ENCODE measurements at regions not wholly inside any gene's neighbourhood (a gene's known extent, or its start where the extent isn't known, plus 50 kb on each side); places are given as distances from the start of the nearest gene placed in this dataset.

GRCh38 chr5:98085593-98085992 is 687.9 kb upstream of the RGMB start:
- no peak for DNase-seq

- no peak for DNase-seq
Measured at GRCh38 chr5:98095072-98095471, 678.4 kb upstream of the RGMB start.

GRCh38 chr5:98096155-98096554 is 677.3 kb upstream of the RGMB start:
- no peak for DNase-seq

GRCh38 chr5:98099448-98100105 is 673.9 kb upstream of the RGMB start:
- no peak for DNase-seq

- no peak for DNase-seq
Measured at GRCh38 chr5:98101131-98101530, 672.3 kb upstream of the RGMB start.

GRCh38 chr5:98102936-98103335 is 670.5 kb upstream of the RGMB start:
- no peak for DNase-seq

- DNase-seq = no peak
Measured at GRCh38 chr5:98103807-98104206, 669.7 kb upstream of the RGMB start.

GRCh38 chr5:98104454-98105188 is 668.8 kb upstream of the RGMB start:
- DNase-seq = no peak

GRCh38 chr5:98105681-98106080 is 667.8 kb upstream of the RGMB start:
- no peak for DNase-seq

GRCh38 chr5:98106116-98107031 is 667.1 kb upstream of the RGMB start:
- DNase-seq = no peak

- no peak for DNase-seq
Measured at GRCh38 chr5:98108497-98108896, 665.0 kb upstream of the RGMB start.

- DNase-seq = no peak
Measured at GRCh38 chr5:98109561-98110006, 663.9 kb upstream of the RGMB start.

GRCh38 chr5:98110282-98110691 is 663.2 kb upstream of the RGMB start:
- DNase-seq = no peak

- DNase-seq = no peak
Measured at GRCh38 chr5:98110791-98111190, 662.7 kb upstream of the RGMB start.

GRCh38 chr5:98111686-98112085 is 661.8 kb upstream of the RGMB start:
- DNase-seq = no peak

GRCh38 chr5:98121036-98121936 is 652.2 kb upstream of the RGMB start:
- no peak for DNase-seq

- DNase-seq = no peak
Measured at GRCh38 chr5:98128271-98128670, 645.2 kb upstream of the RGMB start.

GRCh38 chr5:98128846-98129245 is 644.6 kb upstream of the RGMB start:
- no peak for DNase-seq

- no peak for DNase-seq
Measured at GRCh38 chr5:98130261-98131035, 643.0 kb upstream of the RGMB start.

GRCh38 chr5:98144116-98144515 is 629.3 kb upstream of the RGMB start:
- DNase-seq = no peak

GRCh38 chr5:98144710-98145109 is 628.8 kb upstream of the RGMB start:
- DNase-seq = no peak

- no peak for DNase-seq
Measured at GRCh38 chr5:98157368-98157767, 616.1 kb upstream of the RGMB start.

Measured in NCI-H1092 treated with DMSO at 0.1 percent for 48 hours (cell line).